GM21360 (cell line): ENCODE measurements at regions not wholly inside any gene's neighbourhood (a gene's known extent, or its start where the extent isn't known, plus 50 kb on each side); places are given as distances from the start of the nearest gene placed in this dataset.

Experiments used
- ATAC-seq: cut with Tn5 transposase; IDR thresholded peaks from one replicate; pipeline ENCODE4 v1.9.1; 2021; ENCODE audit warnings: mild to moderate bottlenecking, moderate library complexity; ENCODE audit not compliant: unreplicated experiment

GRCh38 chr21:40976198-40977109 lies 129.5 kb upstream of the DSCAM start:
- ATAC-seq = no peak

GRCh38 chr21:40985370-40985769 lies 138.4 kb upstream of the DSCAM start:
- ATAC-seq = no peak

- no peak for ATAC-seq
Measured at GRCh38 chr21:40990366-40990765, 143.4 kb upstream of the DSCAM start.

GRCh38 chr21:40997831-40998230 lies 150.9 kb upstream of the DSCAM start:
- no peak for ATAC-seq

- no peak for ATAC-seq
Measured at GRCh38 chr21:41000838-41001237, 153.9 kb upstream of the DSCAM start.

GRCh38 chr21:41006636-41007035 lies 159.7 kb upstream of the DSCAM start:
- no peak for ATAC-seq

GRCh38 chr21:41008351-41008750 lies 159.6 kb upstream of the BACE2 start:
- ATAC-seq = no peak

- no peak for ATAC-seq
Measured at GRCh38 chr21:41008974-41009373, 159.0 kb upstream of the BACE2 start.

- ATAC-seq = no peak
Measured at GRCh38 chr21:41009398-41010100, 158.4 kb upstream of the BACE2 start.

- no peak for ATAC-seq
Measured at GRCh38 chr21:41010101-41010435, 157.9 kb upstream of the BACE2 start.

- ATAC-seq = no peak
Measured at GRCh38 chr21:41011098-41011731, 156.7 kb upstream of the BACE2 start.

GRCh38 chr21:41011951-41012366 lies 156.0 kb upstream of the BACE2 start:
- ATAC-seq = no peak

- no peak for ATAC-seq
Measured at GRCh38 chr21:41012425-41012824, 155.5 kb upstream of the BACE2 start.

GRCh38 chr21:41016472-41016871 lies 151.5 kb upstream of the BACE2 start:
- no peak for ATAC-seq

GRCh38 chr21:41018431-41018830 lies 149.5 kb upstream of the BACE2 start:
- no peak for ATAC-seq

- ATAC-seq = no peak
Measured at GRCh38 chr21:41023936-41024335, 144.0 kb upstream of the BACE2 start.

GRCh38 chr21:41024341-41024740 lies 143.6 kb upstream of the BACE2 start:
- ATAC-seq = no peak

- no peak for ATAC-seq
Measured at GRCh38 chr21:41024746-41025254, 143.2 kb upstream of the BACE2 start.

- ATAC-seq = no peak
Measured at GRCh38 chr21:41029571-41029970, 138.4 kb upstream of the BACE2 start.

GRCh38 chr21:41031701-41032220 lies 136.2 kb upstream of the BACE2 start:
- ATAC-seq = no peak

- no peak for ATAC-seq
Measured at GRCh38 chr21:41032541-41032940, 135.4 kb upstream of the BACE2 start.
